ENCODE measurements at regions not wholly inside any gene's neighbourhood (a gene's known extent, or its start where the extent isn't known, plus 50 kb on each side); places are given as distances from the start of the nearest gene placed in this dataset.

DNA sequence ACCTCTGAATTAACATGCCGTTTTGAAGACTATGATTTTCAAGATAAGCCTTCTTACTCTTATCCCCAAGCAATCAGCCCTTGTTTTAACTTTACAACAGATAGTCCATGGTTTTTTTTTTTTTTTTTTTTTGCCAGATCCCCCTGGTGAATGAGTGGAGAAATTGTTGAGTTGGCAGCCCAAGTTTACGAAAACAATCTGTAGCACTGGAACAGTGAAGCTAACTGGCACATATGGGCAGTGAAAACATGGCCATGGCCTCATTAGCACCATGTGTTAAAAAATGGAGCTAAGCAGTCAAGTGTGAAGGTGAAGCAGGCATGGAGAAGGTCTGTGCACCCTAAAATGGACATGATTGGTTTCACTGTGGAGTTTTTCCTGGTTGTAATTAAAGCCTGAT lies 812.1 kb upstream of the MIR17HG start:
- Mint-ChIP-seq H3K36me3 (ENCODE audit: low read depth) (no peaks in the 10 kb centered on the region), H3K4me1 (no peaks in the 10 kb centered on the region), H3K4me3 (no peak overlapping the region), H3K27me3 (no peaks in the 10 kb centered on the region), H3K9me3 (peaks cover 13% of the 10 kb centered on the region), H3K27ac (no peak overlapping the region)
- DNase-seq: no peak
- CTCF ChIA-PET: no interaction called here
- TF ChIP-seq, protein P1, sequence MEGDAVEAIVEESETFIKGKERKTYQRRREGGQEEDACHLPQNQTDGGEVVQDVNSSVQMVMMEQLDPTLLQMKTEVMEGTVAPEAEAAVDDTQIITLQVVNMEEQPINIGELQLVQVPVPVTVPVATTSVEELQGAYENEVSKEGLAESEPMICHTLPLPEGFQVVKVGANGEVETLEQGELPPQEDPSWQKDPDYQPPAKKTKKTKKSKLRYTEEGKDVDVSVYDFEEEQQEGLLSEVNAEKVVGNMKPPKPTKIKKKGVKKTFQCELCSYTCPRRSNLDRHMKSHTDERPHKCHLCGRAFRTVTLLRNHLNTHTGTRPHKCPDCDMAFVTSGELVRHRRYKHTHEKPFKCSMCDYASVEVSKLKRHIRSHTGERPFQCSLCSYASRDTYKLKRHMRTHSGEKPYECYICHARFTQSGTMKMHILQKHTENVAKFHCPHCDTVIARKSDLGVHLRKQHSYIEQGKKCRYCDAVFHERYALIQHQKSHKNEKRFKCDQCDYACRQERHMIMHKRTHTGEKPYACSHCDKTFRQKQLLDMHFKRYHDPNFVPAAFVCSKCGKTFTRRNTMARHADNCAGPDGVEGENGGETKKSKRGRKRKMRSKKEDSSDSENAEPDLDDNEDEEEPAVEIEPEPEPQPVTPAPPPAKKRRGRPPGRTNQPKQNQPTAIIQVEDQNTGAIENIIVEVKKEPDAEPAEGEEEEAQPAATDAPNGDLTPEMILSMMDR (IDR thresholded peaks at IDR 0.05): no peak
- intact Hi-C loops (cut with micrococcal nuclease): no loop called here
- POLR2A ChIA-PET: no interaction called here
- ATAC-seq (ENCODE audit: low read depth): no peak

DNA sequence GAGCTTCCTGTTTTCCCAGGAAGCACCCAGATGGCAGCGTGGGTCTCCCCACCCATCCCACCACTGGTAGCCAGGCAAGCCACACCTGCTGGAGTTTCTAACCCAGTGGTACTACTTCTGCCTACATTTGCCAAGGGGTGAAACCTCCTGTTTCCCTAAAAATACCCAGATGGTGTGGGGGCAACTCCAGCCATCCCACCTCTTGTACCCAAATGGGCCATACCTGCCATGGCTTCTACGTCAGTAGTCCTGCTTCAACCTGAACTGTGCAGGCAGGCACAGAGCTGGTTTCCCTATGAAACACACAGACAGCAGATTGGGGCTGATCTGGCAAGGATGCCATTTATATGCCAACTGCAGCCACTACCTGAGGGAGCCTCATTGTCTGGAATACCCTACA lies 809.4 kb upstream of the MIR17HG start:
- CTCF ChIA-PET: no interaction called here
- no peak for ATAC-seq (ENCODE audit: low read depth)

DNA sequence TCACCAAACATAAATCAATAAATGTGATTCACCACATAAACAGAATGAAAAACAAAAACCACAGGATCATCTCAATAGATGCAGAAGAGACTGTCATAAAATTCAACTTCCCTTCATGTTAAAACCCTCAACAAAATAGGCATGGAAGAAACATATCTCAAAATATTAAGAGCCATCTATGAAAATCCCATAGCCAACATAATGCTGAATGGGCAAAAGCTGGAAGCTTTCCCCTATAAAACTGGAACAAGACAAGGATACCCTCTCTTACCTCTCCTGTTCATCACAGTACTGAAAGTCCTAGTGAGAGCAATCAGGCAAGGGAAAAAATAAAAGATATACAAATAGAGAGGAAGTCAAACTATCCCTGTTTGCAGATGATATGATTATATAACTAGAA lies 806.1 kb upstream of the MIR17HG start:
- no peak for DNase-seq
- ChIA-PET POLR2A (no interaction called here), CTCF (no interaction called here)
- Mint-ChIP-seq H3K27me3 (no peaks in the 10 kb centered on the region), H3K36me3 (ENCODE audit: low read depth) (no peaks in the 10 kb centered on the region), H3K4me3 (no peak overlapping the region), H3K27ac (no peak overlapping the region), H3K4me1 (no peaks in the 10 kb centered on the region), H3K9me3 (peaks cover 18% of the 10 kb centered on the region)
- TF ChIP-seq, protein P1 (IDR thresholded peaks at IDR 0.05): no peak
- no peak for ATAC-seq (ENCODE audit: low read depth)
- intact Hi-C loops (cut with micrococcal nuclease): no loop called here

More for the DNA sequence above, 809.4 kb upstream of the MIR17HG start:
- intact Hi-C loops (cut with micrococcal nuclease): no loop called here
- Mint-ChIP-seq H3K4me1 (no peaks in the 10 kb centered on the region), H3K27ac (no peak overlapping the region), H3K9me3 (peaks cover 19% of the 10 kb centered on the region), H3K27me3 (no peaks in the 10 kb centered on the region), H3K36me3 (ENCODE audit: low read depth) (no peaks in the 10 kb centered on the region), H3K4me3 (no peak overlapping the region)
- POLR2A ChIA-PET: no interaction called here
- no peak for DNase-seq
- TF ChIP-seq, protein P1 (IDR thresholded peaks at IDR 0.05): no peak

DNA sequence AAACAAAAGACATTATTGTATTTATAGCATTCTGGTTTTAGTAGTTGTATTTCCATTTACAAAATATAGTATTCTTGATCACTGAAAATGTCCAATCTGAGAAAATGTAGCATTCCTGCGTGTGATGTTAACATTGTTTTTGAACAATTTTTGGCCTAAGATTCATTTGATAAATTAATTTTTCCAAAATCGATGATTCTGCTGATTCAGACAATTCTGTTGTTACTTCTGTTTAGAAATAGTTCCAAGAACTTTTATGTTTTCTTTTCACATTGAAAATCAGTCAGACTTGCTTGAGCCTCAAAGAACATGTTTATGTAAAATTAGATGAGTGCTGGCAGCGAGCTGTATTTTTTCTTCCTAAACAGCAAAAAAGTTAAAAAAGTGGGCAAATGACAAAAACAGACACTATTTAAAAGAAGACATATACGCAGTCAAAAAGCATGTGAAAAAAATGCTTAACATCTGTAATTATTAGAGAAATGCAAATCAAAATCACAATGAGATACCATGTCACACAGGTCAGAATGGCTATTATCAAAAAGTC lies 804.5 kb upstream of the MIR17HG start:
- Mint-ChIP-seq H3K4me3 (no peak overlapping the region), H3K36me3 (ENCODE audit: low read depth) (no peaks in the 10 kb centered on the region), H3K9me3 (peaks cover 28% of the 10 kb centered on the region), H3K4me1 (no peaks in the 10 kb centered on the region), H3K27me3 (no peaks in the 10 kb centered on the region), H3K27ac (no peak overlapping the region)
- no peak for DNase-seq
- ATAC-seq (ENCODE audit: low read depth): no peak
- ChIA-PET CTCF (no interaction called here), POLR2A (no interaction called here)
- TF ChIP-seq, protein P1 (IDR thresholded peaks at IDR 0.05): no peak
- intact Hi-C loops (cut with micrococcal nuclease): no loop called here

DNA sequence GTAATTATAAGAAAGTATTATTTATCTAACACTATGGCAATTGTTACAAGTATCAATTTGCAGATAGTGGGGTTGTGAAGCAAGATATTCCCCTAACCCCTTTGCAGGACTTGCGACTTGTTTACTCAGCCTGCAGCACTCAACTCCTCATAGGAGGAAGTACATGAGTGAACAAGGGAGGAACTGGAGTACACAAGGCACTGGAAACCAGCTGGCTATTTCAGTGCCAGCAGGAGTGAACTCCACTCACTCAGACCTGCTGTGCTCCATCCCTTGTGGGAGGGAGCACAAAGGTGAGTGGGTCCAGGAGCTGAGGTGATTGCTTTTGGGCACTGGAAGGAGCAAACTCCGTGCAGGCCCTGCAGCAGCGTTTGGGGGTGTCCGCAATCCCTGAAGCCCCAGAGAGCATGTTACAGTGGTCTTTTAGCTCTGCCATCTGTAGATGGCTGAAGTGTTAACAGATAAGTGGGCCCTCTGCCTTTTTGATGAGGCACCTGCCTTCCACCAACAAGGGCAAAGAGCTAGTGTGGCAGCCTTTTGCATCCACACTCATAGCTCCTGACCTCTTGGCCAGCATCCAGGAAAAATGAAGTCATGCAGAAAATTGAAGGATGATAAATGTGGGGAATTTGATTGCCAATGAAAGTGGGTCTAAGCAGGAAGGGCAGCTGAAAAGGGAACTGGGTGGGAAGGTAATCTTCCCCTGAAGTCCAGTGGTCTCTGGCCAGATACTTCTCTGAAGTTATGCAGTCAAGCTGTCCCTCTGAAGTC lies 802.2 kb upstream of the MIR17HG start:
- intact Hi-C loops (cut with micrococcal nuclease): no loop called here
- POLR2A ChIA-PET: no interaction called here
- TF ChIP-seq, protein P1 (IDR thresholded peaks at IDR 0.05): no peak
- Mint-ChIP-seq H3K27ac (no peak overlapping the region), H3K4me3 (no peak overlapping the region), H3K4me1 (no peaks in the 10 kb centered on the region), H3K27me3 (no peaks in the 10 kb centered on the region), H3K9me3 (peaks cover 23% of the 10 kb centered on the region), H3K36me3 (ENCODE audit: low read depth) (no peaks in the 10 kb centered on the region)
- DNase-seq (no peak), ATAC-seq (ENCODE audit: low read depth) (no peak)
- CTCF ChIA-PET: no interaction called here
